GM23338 (cell line): ENCODE measurements at regions not wholly inside any gene's neighbourhood (a gene's known extent, or its start where the extent isn't known, plus 50 kb on each side); places are given as distances from the start of the nearest gene placed in this dataset.

Source experiments
- ATAC-seq: fragments of 200-7000 bp; cut with Tn5 transposase; 3 replicates; pipeline ENCODE4 v1.9.1; 2020
- DNase-seq: peaks from one replicate; pipeline ENCODE4 v3.0.0-alpha.2; 2015; ENCODE audit warnings: low spot score
- H2AFZ ChIP-seq: fragments of 200-600 bp; sonication (generic); 2 replicates; pipeline ENCODE4 v1.8.0; 2016; ENCODE audit warnings: antibody characterized with exemption, mild to moderate bottlenecking, moderate library complexity
- H3F3A ChIP-seq: fragments of 200-600 bp; sonication (generic); replicated peaks from 2 replicates; pipeline ENCODE4 v1.8.0; 2017; ENCODE audit warnings: antibody characterized with exemption, mixed run types, low read depth
- H3K27ac ChIP-seq: fragments of 200-600 bp; sonication (generic); 2 replicates; pipeline ENCODE4 v1.6.1; 2016; ENCODE audit warnings: low read depth
- H3K27me3 ChIP-seq: fragments of 200-600 bp; sonication (generic); 2 replicates; pipeline ENCODE4 v1.8.0; 2016; ENCODE audit warnings: mild to moderate bottlenecking, mixed run types, moderate library complexity; ENCODE audit not compliant: insufficient read depth
- H3K36me3 ChIP-seq: fragments of 200-600 bp; sonication (generic); 2 replicates; pipeline ENCODE4 v1.8.0; 2016; ENCODE audit warnings: mild to moderate bottlenecking; ENCODE audit not compliant: insufficient read depth
- H3K4me1 ChIP-seq: fragments of 200-600 bp; sonication (generic); 2 replicates; pipeline ENCODE4 v1.8.0; 2016; ENCODE audit warnings: mild to moderate bottlenecking, moderate library complexity; ENCODE audit not compliant: insufficient read depth
- H3K4me2 ChIP-seq: fragments of 200-600 bp; sonication (generic); 2 replicates; pipeline ENCODE4 v1.7.1; 2017; ENCODE audit warnings: mixed run types
- H3K4me3 ChIP-seq: fragments of 200-600 bp; sonication (generic); 2 replicates; pipeline ENCODE4 v1.6.1; 2016; ENCODE audit warnings: mixed run types
- H3K79me2 ChIP-seq: fragments of 200-600 bp; sonication (generic); replicated peaks from 2 replicates; pipeline ENCODE4 v1.8.0; 2017; ENCODE audit warnings: mild to moderate bottlenecking; ENCODE audit not compliant: insufficient read depth
- H3K9me2 ChIP-seq: fragments of 200-600 bp; sonication (generic); 2 replicates; pipeline ENCODE4 v1.8.0; 2017; ENCODE audit not compliant: insufficient read depth
- H4K20me1 ChIP-seq: fragments of 200-600 bp; sonication (generic); replicated peaks from 2 replicates; pipeline ENCODE4 v1.8.0; 2017; ENCODE audit warnings: mild to moderate bottlenecking; ENCODE audit not compliant: insufficient read depth
- H3K27ac Mint-ChIP-seq: 2 replicates; pipeline ENCODE4 v1.8.0; 2020; ENCODE audit warnings: inconsistent platforms, mild to moderate bottlenecking, moderate library complexity, mixed read lengths
- H3K27me3 Mint-ChIP-seq: 3 replicates; pipeline ENCODE4 v1.8.0; 2022; ENCODE audit warnings: low read depth, mild to moderate bottlenecking, moderate library complexity, mixed read lengths, inconsistent platforms; ENCODE audit not compliant: insufficient read depth, poor library complexity
- H3K36me3 Mint-ChIP-seq: 3 replicates; pipeline ENCODE4 v1.8.0; 2021; ENCODE audit warnings: low read depth, mild to moderate bottlenecking, inconsistent platforms, moderate library complexity, mixed read lengths
- H3K4me1 Mint-ChIP-seq: 3 replicates; pipeline ENCODE4 v1.8.0; 2020; ENCODE audit warnings: mild to moderate bottlenecking, inconsistent platforms, mixed read lengths
- H3K4me3 Mint-ChIP-seq: 3 replicates; pipeline ENCODE4 v1.8.0; 2021; ENCODE audit warnings: moderate library complexity, mild to moderate bottlenecking, inconsistent platforms, mixed read lengths
- H3K9me3 Mint-ChIP-seq: 3 replicates; pipeline ENCODE4 v1.8.0; 2020; ENCODE audit warnings: moderate library complexity, mild to moderate bottlenecking, inconsistent platforms, mixed read lengths
- CREB1 ChIP-seq: fragments of 250-450 bp; sonication (Bioruptor Pico); IDR thresholded peaks from 2 replicates; pipeline ENCODE4 v1.5.0; 2020; ENCODE audit warnings: low read depth, mild to moderate bottlenecking, moderate library complexity
- ETS1 ChIP-seq: IDR thresholded peaks from 2 replicates; pipeline ENCODE4 v1.6.1; 2016; ENCODE audit warnings: antibody characterized with exemption
- EZH2 ChIP-seq: fragments of 200-600 bp; sonication (generic); IDR thresholded peaks from one replicate; pipeline ENCODE4 v1.8.0; 2017; ENCODE audit warnings: antibody characterized with exemption, mild to moderate bottlenecking, low read depth; ENCODE audit not compliant: unreplicated experiment
- EZH2phosphoT487 ChIP-seq: fragments of 200-600 bp; sonication (generic); IDR thresholded peaks from one replicate; pipeline ENCODE4 v1.8.1; 2018; ENCODE audit warnings: antibody characterized with exemption; ENCODE audit not compliant: unreplicated experiment
- JUNB ChIP-seq: IDR thresholded peaks from one replicate; pipeline ENCODE4 v1.6.1; 2016; ENCODE audit warnings: antibody characterized with exemption; ENCODE audit not compliant: unreplicated experiment
- POLR2AphosphoS5 ChIP-seq: IDR thresholded peaks from 2 replicates; pipeline ENCODE4 v1.6.1; 2016; ENCODE audit warnings: antibody characterized with exemption, low read depth
- REST ChIP-seq: IDR thresholded peaks from one replicate; pipeline ENCODE4 v1.6.1; 2018; ENCODE audit warnings: antibody characterized with exemption; ENCODE audit not compliant: unreplicated experiment
- ZNF114 ChIP-seq: fragments of 250-450 bp; sonication (Bioruptor Pico); IDR thresholded peaks from 2 replicates; pipeline ENCODE4 v1.5.0; 2020; ENCODE audit warnings: mild to moderate bottlenecking, moderate library complexity
- ZNF331 ChIP-seq: fragments of 250-450 bp; sonication (Bioruptor Pico); IDR thresholded peaks from 2 replicates; pipeline ENCODE4 v1.5.0; 2020; ENCODE audit warnings: low read depth, mild to moderate bottlenecking, moderate library complexity

- peaks cover 1% of the 10 kb centered on the region for H3K27me3 Mint-ChIP-seq
- H3K9me3 Mint-ChIP-seq = peaks cover 11% of the 10 kb centered on the region; the same call in 2 of the 3 replicates
- Histone ChIP-seq H3K79me2 (no peaks in the 10 kb centered on the region), H3K4me2 (no peak overlapping the region), H3K4me1 (no peaks in the 10 kb centered on the region), H3K9me2 (0 out of 2 replicates have a peak, but pooled peaks cover 3% of the 10 kb centered on the region), H3F3A (no peaks in the 10 kb centered on the region), H3K27me3 (no peaks in the 10 kb centered on the region), H3K36me3 (no peaks in the 10 kb centered on the region), H4K20me1 (no peaks in the 10 kb centered on the region), H3K27ac (no peak overlapping the region), H3K4me3 (no peak overlapping the region), H2AFZ (no peak overlapping the region)
- ATAC-seq (no peak), DNase-seq (no peak)
- no peak overlapping the region for H3K27ac Mint-ChIP-seq
- H3K4me1 Mint-ChIP-seq = no peaks in the 10 kb centered on the region
- TF ChIP-seq JUNB = no peak
- no peak for TF ChIP-seq POLR2AphosphoS5
- no peak for TF ChIP-seq REST
- no peak for TF ChIP-seq ETS1
- no peak for TF ChIP-seq ZNF331 (CRISPR knock-in tag)
- TF ChIP-seq EZH2 = no peak
- TF ChIP-seq CREB1 = no peak
- TF ChIP-seq EZH2phosphoT487 = no peak
- H3K36me3 Mint-ChIP-seq = no peaks in the 10 kb centered on the region; the same call in 2 of the 3 replicates
- H3K4me3 Mint-ChIP-seq = no peak overlapping the region
Measured at GRCh38 chr2:116269040-116269439, 1545.5 kb upstream of the DDX18 start.

GRCh38 chr2:116304328-116304727, 1510.2 kb upstream of the DDX18 start:
- DNase-seq (no peak), ATAC-seq (no peak)
- H3K27ac Mint-ChIP-seq = no peak overlapping the region
- H3K27ac ChIP-seq = no peak overlapping the region
- no peaks in the 10 kb centered on the region; the same call in 2 of the 3 replicates for H3K9me3 Mint-ChIP-seq
- no peaks in the 10 kb centered on the region for H3K4me1 Mint-ChIP-seq
- no peaks in the 10 kb centered on the region for H3F3A ChIP-seq
- no peaks in the 10 kb centered on the region for H3K9me2 ChIP-seq
- H3K36me3 ChIP-seq = no peaks in the 10 kb centered on the region
- H2AFZ ChIP-seq = no peak overlapping the region; the same call in 1 of the 2 replicates
- no peaks in the 10 kb centered on the region for H3K27me3 Mint-ChIP-seq
- no peaks in the 10 kb centered on the region for H3K27me3 ChIP-seq
- H3K4me1 ChIP-seq = no peaks in the 10 kb centered on the region
- no peaks in the 10 kb centered on the region for H3K36me3 Mint-ChIP-seq
- H3K4me3 ChIP-seq = no peak overlapping the region
- no peak overlapping the region for H3K4me2 ChIP-seq
- no peak overlapping the region for H3K4me3 Mint-ChIP-seq
- H3K79me2 ChIP-seq = no peaks in the 10 kb centered on the region
- H4K20me1 ChIP-seq = no peaks in the 10 kb centered on the region
- TF ChIP-seq ZNF114 (CRISPR knock-in tag) = no peak
- no peak for TF ChIP-seq CREB1
- no peak for TF ChIP-seq REST
- no peak for TF ChIP-seq EZH2
- no peak for TF ChIP-seq ETS1
- TF ChIP-seq JUNB = no peak
